NCI-H187 (cell line): ENCODE measurements at regions not wholly inside any gene's neighbourhood (a gene's known extent, or its start where the extent isn't known, plus 50 kb on each side); places are given as distances from the start of the nearest gene placed in this dataset.

ENCODE experiments used
- DNase-seq, 2 experiments: peaks; one replicate each; lab custom pipeline; 2025; lab: John Stamatoyannopoulos, UW

DNA sequence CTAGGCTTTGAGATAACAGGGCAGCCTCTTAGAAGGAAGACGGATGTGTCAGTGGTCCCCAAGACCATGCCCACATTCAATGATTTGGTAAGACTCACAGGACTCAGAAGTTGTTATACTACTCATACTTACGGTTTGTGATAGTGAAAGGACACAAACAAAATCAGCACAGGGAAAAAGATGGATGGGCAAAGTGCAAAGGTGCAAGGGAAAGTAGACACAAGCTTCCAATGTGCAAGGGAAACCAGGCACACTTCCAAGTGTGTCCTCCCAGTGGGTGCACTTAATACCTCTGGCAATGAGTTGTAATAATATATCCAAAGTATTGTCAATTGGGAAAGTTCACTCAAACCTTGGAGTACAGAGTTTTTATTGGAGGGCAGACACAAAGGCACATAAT, 53.8 kb upstream of the VCX start:
- no peak for DNase-seq

DNA sequence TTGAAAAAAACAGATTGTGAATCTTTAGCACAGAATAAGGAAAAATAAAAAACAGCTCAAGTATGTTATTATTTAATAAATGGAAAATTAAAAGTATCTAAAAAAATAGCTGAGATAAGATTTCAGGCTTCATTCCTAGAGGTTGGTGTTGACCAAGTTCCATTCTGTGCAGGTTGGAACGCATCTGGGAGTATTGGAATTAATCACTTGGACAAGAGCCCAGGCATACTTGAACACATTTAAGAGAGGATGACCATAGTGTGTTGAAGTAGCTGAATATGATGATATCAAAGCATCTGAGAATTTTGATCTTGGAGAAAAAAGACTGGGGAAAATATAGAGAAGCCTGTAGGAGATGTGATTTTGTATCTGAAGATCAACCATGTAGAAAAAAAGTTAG, 54.6 kb upstream of the VCX start:
- DNase-seq: no peak

DNA sequence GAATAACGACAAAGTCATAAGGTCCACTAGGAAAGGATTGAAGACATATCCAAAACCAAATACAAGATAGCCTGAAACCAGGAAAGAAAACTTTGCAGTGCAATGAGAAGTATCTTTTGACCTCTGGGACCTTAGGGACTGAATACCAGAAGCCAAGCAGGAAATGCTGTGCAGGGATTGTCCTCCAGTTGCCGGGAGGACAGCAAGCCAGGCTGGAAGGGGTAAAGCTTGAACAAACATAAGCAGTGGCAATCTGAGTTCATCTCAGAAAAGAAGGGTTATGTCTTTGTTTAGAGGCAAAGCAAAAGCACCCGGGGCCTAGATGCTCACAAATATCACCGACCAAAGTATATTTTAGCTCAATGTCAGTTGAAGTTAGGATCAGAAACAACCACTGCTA, 55.3 kb upstream of the VCX start:
- no peak for DNase-seq

DNA sequence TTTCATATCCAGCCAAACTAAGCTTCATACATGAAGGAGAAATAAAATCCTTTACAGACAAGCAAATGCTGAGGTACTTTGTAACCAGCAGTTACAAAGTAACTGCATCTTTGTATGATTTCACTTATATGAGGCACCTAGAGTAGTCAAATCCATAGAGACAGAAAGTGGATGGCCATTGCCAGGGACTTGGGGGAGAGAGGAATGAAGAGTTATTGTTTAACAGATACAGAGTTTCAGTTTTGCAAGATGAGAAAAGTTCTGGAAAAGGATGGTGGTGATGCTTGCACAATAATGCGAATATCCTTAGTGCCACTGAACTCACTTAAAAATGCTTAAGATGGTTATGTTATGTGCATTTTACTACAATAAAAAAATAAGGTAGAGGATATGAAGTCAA, 58.4 kb upstream of the VCX start:
- DNase-seq: no peak

DNA sequence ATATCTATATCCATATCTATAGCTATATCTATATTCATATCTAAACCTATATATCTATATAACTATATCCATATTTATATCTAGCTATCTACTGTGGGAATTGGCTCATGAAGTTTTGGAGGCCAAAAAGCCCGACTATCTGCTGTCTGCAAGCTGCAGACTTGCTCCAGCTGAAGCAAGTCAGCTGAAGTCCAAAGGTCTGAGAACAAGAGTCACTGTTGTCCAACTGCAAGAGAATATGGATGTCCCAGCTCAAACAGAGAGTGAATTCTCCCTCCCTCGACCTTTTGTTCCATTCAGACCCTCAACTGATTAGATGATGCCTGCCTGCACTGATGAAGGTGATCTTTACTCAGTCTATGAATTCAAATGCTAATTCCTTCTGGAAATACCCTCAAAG, 63.3 kb upstream of the VCX start:
- DNase-seq: no peak

DNA sequence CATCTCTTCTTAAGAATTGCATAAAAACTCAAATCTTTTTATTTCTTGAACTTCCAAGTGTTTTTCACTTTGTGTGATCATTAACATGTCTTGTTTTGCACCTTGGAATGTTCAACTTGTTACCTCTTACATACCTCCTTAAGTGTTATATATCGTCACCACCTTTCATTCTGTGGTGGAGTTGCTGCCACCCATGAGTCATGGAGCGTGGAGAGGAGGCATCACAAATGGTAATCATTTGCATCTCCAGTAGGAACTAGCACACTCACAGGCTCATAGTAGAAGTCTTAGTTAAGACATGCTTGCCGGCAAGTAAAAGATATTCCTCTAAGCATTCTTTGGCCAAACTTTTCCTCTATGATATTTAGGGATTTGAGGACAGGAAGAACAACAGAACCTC, 67.0 kb upstream of the VCX start:
- DNase-seq: no peak

DNA sequence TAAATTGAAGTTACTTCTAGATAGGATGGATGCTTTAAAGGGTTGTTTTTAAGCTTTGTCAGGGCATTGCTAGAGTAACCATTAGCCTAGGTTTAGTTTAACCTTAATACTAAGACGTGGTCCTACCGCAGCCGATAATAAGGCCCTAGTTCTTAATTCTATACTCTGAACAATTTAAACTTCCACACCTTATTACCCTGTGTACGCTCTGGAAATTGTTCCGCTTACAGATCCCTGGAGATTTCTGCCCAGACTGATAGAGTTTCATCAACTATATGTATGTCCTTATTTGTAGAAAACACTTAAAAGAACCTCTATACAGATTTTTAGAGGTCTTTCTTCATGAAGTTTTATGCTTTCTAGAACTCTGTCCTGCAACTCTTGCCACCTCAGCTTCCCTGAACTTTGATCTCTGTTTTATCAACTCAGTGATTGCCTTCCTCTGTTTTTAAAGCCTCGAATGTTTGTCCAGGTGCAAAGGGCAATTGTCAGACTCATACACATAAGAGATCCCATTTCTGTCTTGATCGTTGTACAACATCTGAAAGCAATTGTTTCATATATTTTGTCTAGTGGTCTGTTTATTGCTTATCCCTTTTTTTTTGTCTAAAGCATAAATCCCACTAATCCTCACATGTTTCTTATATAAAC, 71.1 kb upstream of the VCX start:
- DNase-seq: no peak

DNA sequence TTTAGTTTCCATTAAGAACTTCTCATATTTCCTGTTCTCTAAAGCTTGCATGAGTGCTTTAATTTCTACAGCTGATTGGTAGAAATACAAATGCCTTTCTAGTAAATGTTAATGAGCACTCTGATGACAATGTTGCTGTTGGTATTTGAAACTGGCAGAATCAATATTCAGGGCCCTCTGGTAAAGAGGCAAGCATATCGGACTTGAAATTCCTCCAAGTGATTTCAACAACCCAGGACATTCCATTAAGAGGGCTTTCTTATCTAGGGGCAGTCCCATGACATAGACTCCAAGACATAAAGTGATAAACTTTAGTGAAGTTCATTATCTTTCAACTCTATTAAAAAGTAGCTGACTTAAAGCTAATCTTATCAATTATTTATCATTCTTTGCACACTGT, 83.1 kb upstream of the VCX start:
- DNase-seq: no peak

DNA sequence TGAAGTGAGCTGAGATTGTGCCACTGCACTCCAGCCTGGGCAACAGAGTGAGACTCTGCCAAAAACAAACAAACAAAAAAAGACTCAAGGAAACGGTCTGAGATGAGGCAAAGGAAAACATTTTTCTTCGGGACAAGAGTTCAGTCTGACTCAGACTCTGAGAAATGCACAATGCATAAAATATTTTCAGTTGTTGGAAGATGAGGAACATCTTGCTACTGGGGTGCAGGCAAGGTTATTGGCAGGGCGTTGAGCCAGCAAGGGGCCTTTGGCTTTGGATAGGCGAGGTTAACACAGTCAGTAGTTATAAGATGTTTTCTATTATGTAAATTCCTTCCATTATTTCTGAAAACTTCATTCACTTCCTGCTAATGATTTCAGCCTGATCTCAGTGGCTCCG, 96.1 kb upstream of the VCX start:
- no peak for DNase-seq

DNA sequence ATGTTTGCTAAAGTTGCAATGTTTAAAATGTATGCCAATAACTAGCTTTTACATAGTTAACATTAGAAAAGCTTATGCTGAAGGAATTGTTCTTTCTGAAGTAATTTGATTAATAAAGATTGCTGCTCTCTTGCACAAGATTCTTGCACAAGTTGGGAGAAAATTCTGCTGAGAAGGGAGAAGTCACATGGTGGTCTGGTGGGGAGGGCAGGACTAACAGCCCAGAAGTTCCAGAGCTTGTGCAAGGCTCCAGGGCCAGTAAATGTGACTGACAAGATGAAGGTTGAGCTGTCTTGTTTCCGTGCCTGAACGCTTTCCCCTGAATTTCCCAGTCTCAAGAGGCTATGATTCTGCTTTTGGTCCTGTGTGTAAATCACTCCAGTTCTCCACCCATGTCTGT, 112.9 kb upstream of the VCX start:
- no peak for DNase-seq

DNA sequence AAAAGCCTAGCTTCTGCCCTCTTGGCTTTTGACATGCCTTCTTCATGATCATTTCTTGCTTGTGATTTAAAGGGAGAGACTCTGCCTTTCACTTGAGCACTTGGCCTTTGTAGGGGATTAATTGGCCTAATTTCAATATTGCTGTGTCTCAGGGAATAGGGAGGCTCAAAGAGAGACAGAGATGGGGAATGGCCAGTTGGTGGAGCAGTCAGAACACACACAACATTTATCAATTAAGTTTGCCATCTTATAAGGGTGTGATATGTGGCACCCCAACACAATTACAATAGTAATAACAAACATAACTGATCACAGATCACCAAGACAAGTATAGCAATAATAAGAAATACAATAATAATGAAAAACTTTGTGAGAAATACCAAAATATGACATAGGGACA, 122.5 kb upstream of the VCX start:
- DNase-seq: no peak

DNA sequence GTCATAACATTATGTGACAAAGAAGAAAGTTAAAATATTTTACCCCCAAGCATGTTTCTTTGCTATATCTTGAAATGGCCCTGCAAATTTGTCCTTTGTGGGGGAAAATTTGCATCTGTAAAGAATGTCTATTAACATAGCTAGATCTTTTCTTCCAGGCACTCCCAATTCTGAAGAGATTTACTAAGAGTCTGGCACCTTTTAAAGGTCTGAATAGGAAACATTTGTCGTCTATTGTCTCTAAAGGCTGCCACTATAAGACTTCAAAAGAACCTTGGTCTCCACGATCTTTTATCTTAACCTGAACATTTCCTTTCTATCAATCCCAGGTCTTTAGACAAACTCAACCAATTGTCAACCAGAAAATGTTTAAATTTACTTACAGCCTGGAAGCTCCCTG, 128.6 kb upstream of the VCX start:
- no peak for DNase-seq

DNA sequence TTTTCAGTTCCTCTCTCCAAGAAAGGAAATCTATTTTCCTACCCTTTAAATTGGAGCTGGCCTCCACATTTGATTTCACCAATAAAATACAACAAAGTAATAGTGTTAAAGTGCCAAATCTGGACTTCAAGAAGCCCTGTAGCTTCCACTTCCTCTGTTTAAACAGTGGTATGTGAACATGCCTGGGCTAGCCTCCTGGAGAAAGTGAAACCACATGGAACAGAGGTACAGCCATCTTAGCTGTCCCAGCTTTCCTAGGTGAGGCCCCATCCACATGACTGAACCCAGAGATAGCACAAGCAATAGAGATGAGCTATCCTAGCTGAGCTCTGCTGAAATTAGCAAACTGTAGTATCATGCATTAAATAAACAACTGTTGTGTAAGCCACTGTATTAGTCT, 131.8 kb upstream of the VCX start:
- DNase-seq: no peak

DNA sequence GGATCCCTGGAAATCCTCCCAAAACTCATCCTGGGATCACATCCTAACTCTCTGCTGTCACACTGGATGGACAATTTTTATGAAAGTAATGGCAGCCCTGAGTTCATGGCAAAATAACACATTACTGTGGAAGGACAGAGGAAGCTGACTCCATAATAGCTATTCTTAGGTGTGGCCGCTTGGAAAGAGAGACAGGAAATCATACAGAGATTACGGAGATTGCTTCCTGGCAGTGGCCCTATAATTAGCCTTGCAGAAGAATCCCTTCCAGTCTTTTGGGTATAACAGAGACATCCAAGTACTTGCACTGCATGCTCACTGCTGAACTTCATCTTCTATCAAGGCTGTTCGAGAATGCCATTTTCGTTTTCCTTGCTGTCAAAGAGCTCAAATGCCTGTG, 133.1 kb upstream of the VCX start:
- no peak for DNase-seq

DNA sequence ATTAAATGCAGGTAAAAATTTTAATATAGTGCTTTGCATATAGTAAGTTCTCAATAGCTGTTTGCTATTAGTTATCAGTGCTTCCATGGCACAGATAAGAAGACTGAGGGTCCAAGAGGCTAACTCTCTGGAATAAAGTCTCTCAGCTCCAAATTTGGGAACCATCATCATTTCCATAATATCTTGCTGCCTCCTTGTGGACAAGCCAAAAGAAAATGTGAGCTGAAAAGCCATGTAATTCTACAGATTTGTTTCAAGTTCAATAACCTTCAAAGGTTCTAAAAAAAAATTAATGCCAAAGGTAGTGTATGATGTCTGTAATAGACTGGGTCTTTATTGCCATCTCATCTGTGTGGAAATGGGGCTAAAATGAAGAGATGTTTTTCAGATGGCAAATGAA, 136.9 kb upstream of the VCX start:
- no peak for DNase-seq

DNA sequence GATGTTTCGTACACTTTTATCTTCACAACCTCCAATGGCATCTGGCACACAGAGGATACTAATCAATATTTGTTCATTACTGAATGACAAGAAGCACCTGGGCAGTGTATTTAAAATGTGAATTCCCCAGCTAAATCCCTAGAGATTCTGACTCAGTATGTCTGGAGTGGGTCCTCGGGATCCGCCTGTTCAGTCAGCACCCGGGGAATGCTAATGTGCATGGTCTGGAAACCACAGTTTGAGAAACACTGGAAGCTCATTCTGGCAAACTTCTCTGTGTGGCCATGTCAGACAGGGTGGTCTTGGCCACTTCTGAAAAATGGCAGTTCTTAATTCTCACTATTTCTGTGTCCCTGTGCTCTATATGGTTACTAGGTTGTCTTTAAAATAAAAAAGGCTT, 138.8 kb upstream of the VCX start:
- no peak for DNase-seq

DNA sequence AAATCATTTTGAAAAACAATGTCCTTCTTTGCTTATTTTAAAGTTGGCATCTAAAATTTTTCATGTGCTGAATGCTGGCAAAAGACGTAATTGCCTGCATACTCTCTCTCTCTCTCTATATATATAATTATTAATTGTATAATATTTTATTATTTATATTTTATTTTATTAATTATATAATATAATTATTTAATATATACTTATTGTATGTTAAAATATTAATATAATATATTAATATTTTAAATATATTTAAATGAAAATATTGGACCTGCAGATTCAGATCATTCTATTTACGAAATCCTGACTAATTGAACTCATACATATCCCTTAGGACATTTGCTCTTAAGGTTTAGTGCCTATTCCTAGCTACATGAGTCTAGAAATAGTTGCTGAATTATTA, 144.7 kb upstream of the VCX start:
- no peak for DNase-seq

DNA sequence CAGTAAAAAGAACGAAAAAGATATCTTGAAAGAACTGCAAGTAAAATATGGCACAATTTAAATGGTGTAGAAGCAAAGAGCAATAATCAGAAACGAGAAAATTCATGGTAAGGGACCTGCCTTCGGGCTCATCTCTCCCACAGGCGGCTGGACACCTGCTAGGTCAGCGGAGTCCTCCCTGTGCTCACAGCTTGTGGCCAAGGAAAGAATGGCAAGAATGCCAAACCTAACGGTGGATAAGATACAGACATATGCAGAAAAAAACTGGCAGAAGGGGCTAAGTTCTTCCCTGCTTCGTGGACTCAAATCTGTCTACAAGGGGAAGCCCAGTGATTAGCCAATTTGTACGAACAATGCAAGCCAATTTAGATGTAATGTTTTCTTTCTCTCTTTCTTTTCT, 152.1 kb upstream of the VCX start:
- no peak for DNase-seq

DNA sequence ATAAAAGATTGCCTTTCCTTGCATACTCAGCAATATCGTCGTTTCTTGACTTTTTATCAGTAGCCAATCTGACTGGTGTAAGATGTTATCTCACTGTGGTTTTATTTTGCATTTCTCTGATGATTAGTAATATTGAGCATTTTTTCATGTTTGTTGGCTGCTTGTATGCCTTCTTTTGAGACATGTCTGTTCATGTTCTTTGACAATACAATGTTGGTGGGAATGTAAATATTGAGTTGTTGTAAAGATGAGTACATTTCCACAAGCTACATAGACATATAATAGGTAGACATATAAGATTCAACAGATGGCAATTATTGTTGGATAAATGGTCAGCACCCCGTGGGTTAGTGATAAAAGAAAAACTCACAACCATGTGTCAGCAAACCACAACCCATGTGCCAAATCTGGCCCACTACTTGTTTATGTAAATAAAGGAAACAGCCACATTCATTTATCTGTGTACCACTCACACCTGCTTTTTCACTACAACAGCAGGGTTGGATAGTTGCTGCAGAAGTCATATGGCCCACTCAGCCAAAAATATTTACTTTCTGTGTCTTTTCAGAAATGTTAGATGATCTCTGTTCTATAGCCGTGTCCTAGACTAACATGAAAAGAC, 153.1 kb upstream of the VCX start:
- DNase-seq: no peak

DNA sequence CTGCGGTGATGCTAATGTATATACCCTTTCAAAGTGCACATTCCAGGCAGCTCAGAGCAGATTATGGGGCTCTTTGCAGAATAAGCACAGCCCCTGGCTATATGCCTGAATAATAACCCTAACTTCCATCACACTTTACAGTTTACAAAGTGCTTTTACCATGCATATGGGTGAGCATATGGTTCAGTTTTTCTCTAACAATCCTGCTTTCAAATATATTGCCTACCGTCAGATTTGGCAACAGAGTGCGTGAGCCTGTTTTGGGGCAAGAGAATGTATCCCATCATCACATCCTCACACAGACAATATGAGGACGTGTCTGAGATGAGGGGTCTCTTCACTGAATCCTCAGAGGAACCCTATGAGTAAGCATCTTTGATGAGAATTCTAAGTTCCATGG, 162.8 kb upstream of the VCX start:
- no peak for DNase-seq

DNA sequence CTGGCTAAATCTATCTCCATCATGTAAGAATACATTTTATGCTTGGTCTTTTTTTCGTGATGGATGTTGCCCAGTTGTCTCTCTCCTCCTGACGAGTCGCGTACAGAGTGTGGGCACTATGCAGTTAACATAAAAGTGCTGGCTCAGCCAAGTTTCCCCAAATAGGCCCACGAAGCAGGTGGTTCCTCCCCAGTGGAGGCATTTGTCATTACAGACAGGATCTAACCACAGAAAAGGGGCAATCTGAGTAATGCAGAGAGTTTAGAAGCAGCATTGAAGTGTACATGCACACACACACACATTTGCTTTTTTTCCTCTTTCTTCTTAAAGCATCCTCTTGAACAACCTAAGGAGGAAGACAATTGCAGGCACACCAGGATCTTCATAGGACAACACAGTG, 188.7 kb upstream of the VCX start:
- DNase-seq: no peak

DNA sequence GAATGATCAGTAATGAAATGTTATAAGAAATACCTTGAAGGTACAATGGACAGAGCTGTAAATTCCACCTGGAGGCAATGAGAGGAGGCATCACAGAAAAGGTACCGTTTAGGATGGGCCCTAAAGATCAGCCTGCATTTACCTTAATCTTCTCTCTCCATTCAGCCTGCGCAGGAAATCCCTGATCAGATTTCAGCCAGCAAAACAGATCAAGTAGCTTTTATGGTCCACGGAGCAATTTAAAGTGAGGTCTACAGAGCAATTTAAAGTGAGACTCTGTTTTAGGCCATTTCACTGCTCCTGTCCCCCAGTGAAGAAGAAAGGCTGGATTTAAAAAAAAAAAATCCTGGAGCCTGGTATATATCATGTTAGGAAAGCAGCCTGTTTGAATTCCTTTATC, 195.1 kb upstream of the VCX start:
- DNase-seq: no peak

DNA sequence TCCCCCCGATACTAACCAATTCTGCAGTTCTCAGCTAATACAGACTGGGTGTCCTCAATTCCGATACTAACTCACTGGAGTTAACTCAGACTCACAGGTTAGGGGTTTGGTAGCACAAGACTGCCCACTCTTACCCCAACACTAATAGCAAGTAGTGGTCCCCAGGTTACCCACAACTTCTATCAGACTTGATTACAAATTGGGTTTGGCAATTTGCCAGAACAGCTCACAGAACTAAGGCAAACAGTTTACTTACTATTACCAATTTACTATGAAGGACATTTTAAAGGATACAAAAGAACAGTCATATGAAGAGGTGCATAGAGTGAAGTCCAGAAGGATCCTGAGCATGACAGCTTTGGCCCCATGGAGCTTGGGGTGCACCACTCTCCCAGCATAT, 201.8 kb upstream of the VCX start:
- DNase-seq: no peak

DNA sequence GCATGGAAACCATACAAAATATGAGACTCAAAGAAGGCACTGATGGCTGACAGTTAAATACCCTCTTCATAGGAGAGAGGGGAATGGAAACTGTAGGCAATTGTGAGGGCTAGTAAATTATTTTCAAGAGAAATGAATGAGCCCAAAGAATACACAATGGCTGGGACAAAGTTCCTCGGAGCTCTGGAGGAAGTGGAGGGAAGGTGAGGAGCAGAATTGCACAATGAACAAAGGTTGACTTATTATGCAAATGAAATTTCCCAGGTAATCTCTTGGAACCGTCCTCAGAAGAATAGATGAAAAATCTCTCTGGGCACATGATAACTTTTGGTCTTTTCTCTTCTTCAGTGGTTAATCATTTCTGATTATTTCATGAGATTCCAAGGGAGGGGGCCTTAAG, 202.6 kb upstream of the VCX start:
- no peak for DNase-seq
